SK-N-SH treated with all-trans-retinoic acid at 6 μM for 48 hours (cell line): ENCODE measurements at regions not wholly inside any gene's neighbourhood (a gene's known extent, or its start where the extent isn't known, plus 50 kb on each side); places are given as distances from the start of the nearest gene placed in this dataset.

Source experiments
- BACH2 ChIP-seq: fragments of 250-450 bp; sonication (Bioruptor Pico); IDR thresholded peaks from 2 replicates; pipeline ENCODE4 v1.9.0; 2021; ENCODE audit warnings: mild to moderate bottlenecking, borderline replicate concordance
- ISL1 ChIP-seq: fragments of 250-450 bp; sonication (Bioruptor Pico); IDR thresholded peaks from 2 replicates; pipeline ENCODE4 v2.1.2; 2022; ENCODE audit warnings: mild to moderate bottlenecking, moderate library complexity
- PATZ1 ChIP-seq: fragments of 250-450 bp; sonication (Bioruptor Pico); IDR thresholded peaks from 2 replicates; pipeline ENCODE4 v1.8.0; 2020; ENCODE audit warnings: mild to moderate bottlenecking, moderate library complexity, borderline replicate concordance
- ZFP30 ChIP-seq: fragments of 450-650 bp; formaldehyde crosslinking; IDR thresholded peaks from 2 replicates; pipeline ENCODE4 v1.5.0; 2022; ENCODE audit warnings: mild to moderate bottlenecking, moderate library complexity

- TF ChIP-seq BACH2 (CRISPR knock-in tag) = no peak
- no peak for TF ChIP-seq PATZ1 (CRISPR knock-in tag)
- TF ChIP-seq ZFP30 (CRISPR knock-in tag) = no peak
- TF ChIP-seq ISL1 = no peak
These were observed 175.3 kb upstream of the AVPR1A start for GRCh38 chr12:63326260-63326659.
